ENCODE measurements at regions not wholly inside any gene's neighbourhood (a gene's known extent, or its start where the extent isn't known, plus 50 kb on each side); places are given as distances from the start of the nearest gene placed in this dataset.

GRCh38 chr11:44421090-44421675, 111.2 kb upstream of the ALX4 start:
- Histone ChIP-seq H2AFZ (ENCODE audit: low read depth, low read length) (no peak overlapping the region), H3K4me1 (ENCODE audit: low read length) (peaks cover 16% of the 10 kb centered on the region), H3K4me3 (ENCODE audit: low read length) (no peak overlapping the region), H3K9ac (ENCODE audit: low read length) (no peak overlapping the region), H3K79me2 (ENCODE audit: low read length) (no peaks in the 10 kb centered on the region), H3K4me2 (ENCODE audit: low read length) (peak overlapping the region; percentile 23), H3K27me3 (ENCODE audit: low read depth, low read length) (peaks cover 27% of the 10 kb centered on the region), H3K9me3 (ENCODE audit: insufficient read depth, low read length) (no peaks in the 10 kb centered on the region), H3K36me3 (replicated peaks; ENCODE audit: low read depth, low read length) (no peaks in the 10 kb centered on the region), H4K20me1 (ENCODE audit: insufficient read depth, low read length) (no peaks in the 10 kb centered on the region), H3K27ac (ENCODE audit: low read length) (no peak overlapping the region)
- TF ChIP-seq EZH2phosphoT487 (IDR thresholded peaks at IDR 0.05; ENCODE audit: low read depth) = no peak
- TF ChIP-seq CTCF (IDR thresholded peaks at IDR 0.05; ENCODE audit: low read depth, low read length) = no peak

- no peak overlapping the region for H3K4me2 ChIP-seq (ENCODE audit: low read length)
- H4K20me1 ChIP-seq (ENCODE audit: insufficient read depth, low read length) = no peaks in the 10 kb centered on the region
- TF ChIP-seq CTCF (IDR thresholded peaks at IDR 0.05; ENCODE audit: low read depth, low read length) = no peak
- no peak for TF ChIP-seq EZH2phosphoT487 (IDR thresholded peaks at IDR 0.05; ENCODE audit: low read depth)
- H3K27ac ChIP-seq (ENCODE audit: low read length) = no peak overlapping the region
- H2AFZ ChIP-seq (ENCODE audit: low read depth, low read length) = no peak overlapping the region
- H3K9ac ChIP-seq (ENCODE audit: low read length) = no peak overlapping the region
- H3K9me3 ChIP-seq (ENCODE audit: insufficient read depth, low read length) = no peaks in the 10 kb centered on the region
- no peaks in the 10 kb centered on the region for H3K79me2 ChIP-seq (ENCODE audit: low read length)
- peaks cover 13% of the 10 kb centered on the region for H3K4me1 ChIP-seq (ENCODE audit: low read length)
- no peak overlapping the region for H3K4me3 ChIP-seq (ENCODE audit: low read length)
- H3K36me3 ChIP-seq (replicated peaks; ENCODE audit: low read depth, low read length) = no peaks in the 10 kb centered on the region
- H3K27me3 ChIP-seq (ENCODE audit: low read depth, low read length) = peaks cover 22% of the 10 kb centered on the region
Measured at GRCh38 chr11:44423289-44423688, 113.3 kb upstream of the ALX4 start.

GRCh38 chr11:44424841-44425240, 114.9 kb upstream of the ALX4 start:
- Histone ChIP-seq H3K27ac (ENCODE audit: low read length) (no peak overlapping the region), H3K9ac (ENCODE audit: low read length) (no peak overlapping the region), H3K36me3 (replicated peaks; ENCODE audit: low read depth, low read length) (no peaks in the 10 kb centered on the region), H3K4me3 (ENCODE audit: low read length) (no peak overlapping the region), H3K9me3 (ENCODE audit: insufficient read depth, low read length) (no peaks in the 10 kb centered on the region), H3K4me2 (ENCODE audit: low read length) (no peak overlapping the region), H3K79me2 (ENCODE audit: low read length) (no peaks in the 10 kb centered on the region), H3K27me3 (ENCODE audit: low read depth, low read length) (peaks cover 13% of the 10 kb centered on the region; the same call in 1 of the 2 replicates), H3K4me1 (ENCODE audit: low read length) (peaks cover 13% of the 10 kb centered on the region), H2AFZ (ENCODE audit: low read depth, low read length) (no peak overlapping the region), H4K20me1 (ENCODE audit: insufficient read depth, low read length) (no peaks in the 10 kb centered on the region)
- TF ChIP-seq CTCF (IDR thresholded peaks at IDR 0.05; ENCODE audit: low read depth, low read length) (no peak), EZH2phosphoT487 (IDR thresholded peaks at IDR 0.05; ENCODE audit: low read depth) (no peak)

GRCh38 chr11:44426119-44426518, 116.2 kb upstream of the ALX4 start:
- no peaks in the 10 kb centered on the region for H3K36me3 ChIP-seq (replicated peaks; ENCODE audit: low read depth, low read length)
- no peak overlapping the region for H2AFZ ChIP-seq (ENCODE audit: low read depth, low read length)
- H3K4me1 ChIP-seq (ENCODE audit: low read length) = peaks cover 2% of the 10 kb centered on the region
- no peak overlapping the region for H3K27ac ChIP-seq (ENCODE audit: low read length)
- H3K4me3 ChIP-seq (ENCODE audit: low read length) = no peak overlapping the region
- no peak overlapping the region for H3K9ac ChIP-seq (ENCODE audit: low read length)
- H3K4me2 ChIP-seq (ENCODE audit: low read length) = no peak overlapping the region
- no peaks in the 10 kb centered on the region for H3K9me3 ChIP-seq (ENCODE audit: insufficient read depth, low read length)
- no peaks in the 10 kb centered on the region for H3K79me2 ChIP-seq (ENCODE audit: low read length)
- TF ChIP-seq EZH2phosphoT487 (IDR thresholded peaks at IDR 0.05; ENCODE audit: low read depth) = no peak
- TF ChIP-seq CTCF (IDR thresholded peaks at IDR 0.05; ENCODE audit: low read depth, low read length) = no peak
- H4K20me1 ChIP-seq (ENCODE audit: insufficient read depth, low read length) = no peaks in the 10 kb centered on the region
- peaks cover 22% of the 10 kb centered on the region for H3K27me3 ChIP-seq (ENCODE audit: low read depth, low read length)

Data from OCI-LY3 (cell line).